NB4 (cell line): ENCODE measurements at regions not wholly inside any gene's neighbourhood (a gene's known extent, or its start where the extent isn't known, plus 50 kb on each side); places are given as distances from the start of the nearest gene placed in this dataset.

ENCODE experiments used
- DNase-seq: peaks from one replicate; pipeline ENCODE4 v3.0.0; 2010; ENCODE audit warnings: low read depth
- H3K4me3 ChIP-seq: one replicate; pipeline ENCODE4 v1.5.1; 2011; ENCODE audit warnings: mild to moderate bottlenecking, low read depth, low read length, moderate library complexity
- MYC ChIP-seq: IDR thresholded peaks from 2 replicates; pipeline ENCODE4 v1.6.1; 2011; ENCODE audit warnings: low read depth, low read length
- POLR2A ChIP-seq: IDR thresholded peaks from 2 replicates; pipeline ENCODE4 v1.6.1; 2011; ENCODE audit warnings: mild to moderate bottlenecking; ENCODE audit not compliant: insufficient read length; ENCODE audit errors: extremely low read depth
- TF ChIP-seq, protein P1 (sequence below): IDR thresholded peaks from one replicate; pipeline ENCODE4 v1.5.1; 2012; ENCODE audit warnings: low read depth, low read length
- TF ChIP-seq, protein P2 (sequence below): IDR thresholded peaks from 2 replicates; pipeline ENCODE4 v1.6.1; 2011; ENCODE audit warnings: low read depth, low read length

DNA sequence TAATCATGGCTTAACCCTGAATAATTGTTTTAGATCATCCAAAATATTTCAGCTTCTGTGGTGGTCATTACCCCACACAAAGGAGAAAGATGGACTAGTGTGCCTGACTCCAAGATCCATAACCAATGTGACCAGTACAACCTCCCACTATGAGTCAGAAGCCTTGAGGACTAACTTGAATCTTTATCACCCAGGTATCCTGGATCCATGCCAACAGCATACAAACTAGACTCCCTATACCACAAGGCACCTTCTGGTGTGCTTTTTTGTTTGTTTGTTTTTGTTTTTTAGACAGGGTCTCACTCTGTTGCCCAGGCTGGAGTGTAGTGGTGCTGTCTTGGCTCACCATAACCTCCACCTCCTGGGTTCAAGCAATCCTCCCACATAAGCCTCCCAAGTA lies 317.7 kb downstream of the VPS13C start:
- DNase-seq: no peak
- no peak overlapping the region for H3K4me3 ChIP-seq
- TF ChIP-seq, protein P1, sequence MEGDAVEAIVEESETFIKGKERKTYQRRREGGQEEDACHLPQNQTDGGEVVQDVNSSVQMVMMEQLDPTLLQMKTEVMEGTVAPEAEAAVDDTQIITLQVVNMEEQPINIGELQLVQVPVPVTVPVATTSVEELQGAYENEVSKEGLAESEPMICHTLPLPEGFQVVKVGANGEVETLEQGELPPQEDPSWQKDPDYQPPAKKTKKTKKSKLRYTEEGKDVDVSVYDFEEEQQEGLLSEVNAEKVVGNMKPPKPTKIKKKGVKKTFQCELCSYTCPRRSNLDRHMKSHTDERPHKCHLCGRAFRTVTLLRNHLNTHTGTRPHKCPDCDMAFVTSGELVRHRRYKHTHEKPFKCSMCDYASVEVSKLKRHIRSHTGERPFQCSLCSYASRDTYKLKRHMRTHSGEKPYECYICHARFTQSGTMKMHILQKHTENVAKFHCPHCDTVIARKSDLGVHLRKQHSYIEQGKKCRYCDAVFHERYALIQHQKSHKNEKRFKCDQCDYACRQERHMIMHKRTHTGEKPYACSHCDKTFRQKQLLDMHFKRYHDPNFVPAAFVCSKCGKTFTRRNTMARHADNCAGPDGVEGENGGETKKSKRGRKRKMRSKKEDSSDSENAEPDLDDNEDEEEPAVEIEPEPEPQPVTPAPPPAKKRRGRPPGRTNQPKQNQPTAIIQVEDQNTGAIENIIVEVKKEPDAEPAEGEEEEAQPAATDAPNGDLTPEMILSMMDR: no peak
- TF ChIP-seq, protein P2, sequence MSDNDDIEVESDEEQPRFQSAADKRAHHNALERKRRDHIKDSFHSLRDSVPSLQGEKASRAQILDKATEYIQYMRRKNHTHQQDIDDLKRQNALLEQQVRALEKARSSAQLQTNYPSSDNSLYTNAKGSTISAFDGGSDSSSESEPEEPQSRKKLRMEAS: no peak
- no peak for TF ChIP-seq MYC
- TF ChIP-seq POLR2A: no peak

DNA sequence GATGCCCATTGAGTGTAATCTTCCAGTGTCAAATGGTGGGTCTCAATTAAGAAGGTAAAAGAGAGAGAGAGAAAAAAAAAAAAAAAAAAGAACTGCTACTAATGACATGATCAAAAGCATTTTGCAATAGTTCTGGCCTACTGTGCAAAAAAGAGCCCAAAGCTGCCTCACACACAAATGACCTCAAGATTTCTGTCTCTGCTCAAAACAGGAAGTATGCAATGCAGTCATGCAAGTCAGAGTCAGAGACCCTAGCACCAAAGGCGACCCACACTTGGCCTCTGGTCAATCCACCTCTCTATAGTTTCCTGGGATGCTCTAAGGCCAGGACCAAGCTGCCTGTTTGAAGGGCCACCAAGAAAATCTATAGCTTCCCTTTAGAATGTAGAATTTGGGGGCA lies 323.5 kb downstream of the VPS13C start:
- H3K4me3 ChIP-seq: no peak overlapping the region
- TF ChIP-seq, protein P1: no peak
- no peak for TF ChIP-seq POLR2A
- TF ChIP-seq MYC: no peak
- TF ChIP-seq, protein P2: no peak
- DNase-seq: peak; percentile 45

DNA sequence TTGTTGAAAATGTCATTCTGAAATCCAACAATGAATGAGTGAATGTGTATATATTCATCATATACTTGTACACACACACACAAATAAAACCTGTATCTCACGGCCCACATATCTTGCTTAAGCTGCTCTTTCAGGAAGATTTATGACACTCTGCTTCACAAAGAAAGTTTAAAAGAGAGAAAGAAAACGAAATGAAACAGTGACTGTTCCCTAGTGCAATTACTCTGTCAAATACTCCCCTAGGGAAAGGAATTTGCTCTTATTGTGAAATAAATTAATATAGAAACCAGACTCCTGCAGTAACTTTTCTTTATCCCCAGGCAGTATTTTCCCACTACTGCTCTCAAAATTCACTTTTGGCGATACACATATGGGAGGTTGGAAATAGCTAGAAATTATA lies 329.1 kb downstream of the VPS13C start:
- no peak overlapping the region for H3K4me3 ChIP-seq
- DNase-seq: no peak
- no peak for TF ChIP-seq POLR2A

DNA sequence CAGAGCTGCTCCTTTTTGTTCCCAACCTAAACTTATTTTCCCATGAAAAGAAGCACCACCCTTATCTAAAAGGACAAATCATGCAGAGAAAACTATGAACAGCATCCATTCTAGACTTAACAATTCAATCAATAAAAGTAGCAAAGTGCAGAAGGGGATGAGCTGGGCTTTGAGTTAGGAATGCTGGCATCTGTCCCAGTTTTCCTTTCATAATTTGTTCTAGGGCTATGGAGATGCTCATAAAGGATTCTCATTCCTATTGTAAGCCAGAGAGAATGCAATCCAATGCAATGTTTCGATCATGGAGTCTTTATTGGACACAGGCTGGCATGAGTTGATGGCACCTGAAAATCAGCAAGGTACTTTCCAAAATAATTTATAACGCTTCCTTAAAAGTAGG lies 330.6 kb downstream of the VPS13C start:
- no peak for TF ChIP-seq POLR2A
- TF ChIP-seq, protein P1: no peak
- DNase-seq: no peak

DNA sequence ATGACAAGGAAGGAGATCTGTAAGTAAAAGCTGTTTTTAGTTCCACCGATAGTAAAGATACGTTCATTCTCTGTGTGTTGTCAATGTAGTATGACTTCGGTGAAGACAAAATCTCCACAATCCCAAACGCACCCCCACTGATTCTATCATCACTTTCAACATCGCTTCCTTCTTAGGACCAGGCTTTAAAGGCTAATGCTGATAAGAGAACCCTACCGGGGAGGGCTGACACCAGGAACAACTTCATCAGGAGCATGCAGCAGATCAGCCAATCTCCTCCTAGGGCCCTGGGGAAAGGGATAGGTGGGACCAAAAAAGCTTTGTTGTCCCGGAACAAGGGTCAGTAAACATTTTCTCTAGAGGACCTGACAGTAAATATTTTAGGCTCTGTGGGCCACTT lies 334.1 kb downstream of the VPS13C start:
- H3K4me3 ChIP-seq: no peak overlapping the region
- no peak for DNase-seq
- TF ChIP-seq POLR2A (no peak), MYC (no peak)
- TF ChIP-seq, protein P1: no peak
- TF ChIP-seq, protein P2: no peak

More for the DNA sequence above, 330.6 kb downstream of the VPS13C start:
- no peak overlapping the region for H3K4me3 ChIP-seq

DNA sequence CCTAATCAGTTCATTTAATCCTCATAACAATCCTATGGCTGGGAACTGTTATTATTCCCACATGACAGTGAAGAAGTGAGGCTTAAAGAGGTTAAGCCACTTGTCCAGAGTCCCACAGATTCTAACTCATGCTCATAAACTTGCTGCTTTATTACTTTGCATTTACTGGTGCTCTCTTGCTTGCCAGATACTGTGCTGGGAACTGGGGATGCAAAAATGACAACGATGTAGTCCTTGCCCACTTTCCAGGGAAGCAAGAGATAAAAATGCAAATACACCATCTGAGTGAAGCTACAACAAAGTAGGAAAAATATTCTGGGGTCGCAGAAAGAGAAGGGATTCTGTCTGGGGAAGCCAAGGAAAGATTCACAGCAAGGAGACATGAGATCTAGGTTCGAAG lies 335.0 kb downstream of the VPS13C start:
- no peak for DNase-seq
- H3K4me3 ChIP-seq: no peak overlapping the region
- TF ChIP-seq POLR2A: no peak
- TF ChIP-seq MYC: no peak
- TF ChIP-seq, protein P2: no peak
- TF ChIP-seq, protein P1: no peak
